ENCODE measurements at regions not wholly inside any gene's neighbourhood (a gene's known extent, or its start where the extent isn't known, plus 50 kb on each side); places are given as distances from the start of the nearest gene placed in this dataset.

DNA sequence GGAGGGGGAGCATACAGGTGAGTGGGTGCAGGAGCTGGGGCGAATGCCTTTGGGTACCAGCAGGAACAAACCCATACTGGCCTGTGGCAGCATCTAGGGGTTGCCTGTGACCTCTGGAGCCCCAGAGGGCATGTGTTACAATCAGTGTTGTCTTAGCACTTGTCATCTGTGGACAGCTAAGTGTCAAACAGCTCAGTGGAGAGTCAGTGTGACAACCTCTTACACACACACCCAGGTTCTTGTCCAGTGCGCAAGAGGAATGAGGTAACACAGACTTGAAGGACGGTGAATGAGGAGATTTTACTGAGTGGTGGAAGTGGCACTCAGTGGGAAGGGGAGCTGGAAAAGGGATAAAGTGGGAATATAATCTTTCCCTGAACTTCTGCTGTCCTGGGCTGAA, 54.1 kb upstream of the DDIT4L start:
- TF ChIP-seq YY1 (IDR thresholded peaks at IDR 0.05; ENCODE audit: extremely low read depth, insufficient replicate concordance, low read depth, low read length) (no peak), ATF3 (IDR thresholded peaks at IDR 0.05) (no peak), ZNF274 (IDR thresholded peaks at IDR 0.05; ENCODE audit: low read depth, low read length) (no peak), EZH2phosphoT487 (IDR thresholded peaks at IDR 0.05; ENCODE audit: borderline replicate concordance) (no peak), CTCF (IDR thresholded peaks at IDR 0.05 in 2 of 3, conservative IDR thresholded peaks at IDR 0.05 in 1 of 3; ENCODE audit: borderline replicate concordance in 1 of 3, insufficient read depth in 1 of 3, low read depth in 2 of 3, low read length in 2 of 3) (no peak), POLR2AphosphoS5 (IDR thresholded peaks at IDR 0.05; ENCODE audit: low read depth, low read length) (no peak), SP1 (IDR thresholded peaks at IDR 0.05; ENCODE audit: low read depth) (no peak), FOSL1 (IDR thresholded peaks at IDR 0.05; ENCODE audit: low read depth) (no peak), MAX (IDR thresholded peaks at IDR 0.05) (no peak), EZH2 (IDR thresholded peaks at IDR 0.05) (no peak), POLR2A (IDR thresholded peaks at IDR 0.05; ENCODE audit: borderline replicate concordance, extremely low read depth, insufficient read depth, insufficient read length) (no peak), EGR1 (IDR thresholded peaks at IDR 0.05; ENCODE audit: low read depth) (no peak), RAD21 (IDR thresholded peaks at IDR 0.05; ENCODE audit: low read depth) (no peak)
- TF ChIP-seq, protein P1, sequence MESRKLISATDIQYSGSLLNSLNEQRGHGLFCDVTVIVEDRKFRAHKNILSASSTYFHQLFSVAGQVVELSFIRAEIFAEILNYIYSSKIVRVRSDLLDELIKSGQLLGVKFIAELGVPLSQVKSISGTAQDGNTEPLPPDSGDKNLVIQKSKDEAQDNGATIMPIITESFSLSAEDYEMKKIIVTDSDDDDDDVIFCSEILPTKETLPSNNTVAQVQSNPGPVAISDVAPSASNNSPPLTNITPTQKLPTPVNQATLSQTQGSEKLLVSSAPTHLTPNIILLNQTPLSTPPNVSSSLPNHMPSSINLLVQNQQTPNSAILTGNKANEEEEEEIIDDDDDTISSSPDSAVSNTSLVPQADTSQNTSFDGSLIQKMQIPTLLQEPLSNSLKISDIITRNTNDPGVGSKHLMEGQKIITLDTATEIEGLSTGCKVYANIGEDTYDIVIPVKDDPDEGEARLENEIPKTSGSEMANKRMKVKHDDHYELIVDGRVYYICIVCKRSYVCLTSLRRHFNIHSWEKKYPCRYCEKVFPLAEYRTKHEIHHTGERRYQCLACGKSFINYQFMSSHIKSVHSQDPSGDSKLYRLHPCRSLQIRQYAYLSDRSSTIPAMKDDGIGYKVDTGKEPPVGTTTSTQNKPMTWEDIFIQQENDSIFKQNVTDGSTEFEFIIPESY (IDR thresholded peaks at IDR 0.05; ENCODE audit: extremely low read depth, insufficient replicate concordance, low read length): no peak
